ENCODE measurements at regions not wholly inside any gene's neighbourhood (a gene's known extent, or its start where the extent isn't known, plus 50 kb on each side); places are given as distances from the start of the nearest gene placed in this dataset.

GRCh38 chr13:108033800-108034707, 181.3 kb downstream of the LIG4 start:
- DNase-seq (ENCODE audit: low spot score in 2 of 2): no peak
- intact Hi-C loops (cut with DNase I; ENCODE audit: low total_unique reads): no loop called here
- Histone ChIP-seq H3K27me3 (no peaks in the 10 kb centered on the region), H3K27ac (no peak overlapping the region), H3K4me1 (no peaks in the 10 kb centered on the region), H3K36me3 (no peaks in the 10 kb centered on the region), H3K4me3 (no peak overlapping the region), H3K9me3 (no peaks in the 10 kb centered on the region)
- no peak for TF ChIP-seq POLR2A (IDR thresholded peaks at IDR 0.05)
- no peak for TF ChIP-seq POLR2AphosphoS5 (IDR thresholded peaks at IDR 0.05)
- no peak for TF ChIP-seq CTCF (IDR thresholded peaks at IDR 0.05)

- intact Hi-C loops (cut with DNase I; ENCODE audit: low total_unique reads): no loop called here
- no peak for TF ChIP-seq POLR2AphosphoS5 (IDR thresholded peaks at IDR 0.05)
- no peak for TF ChIP-seq POLR2A (IDR thresholded peaks at IDR 0.05)
These were observed 183.5 kb downstream of the LIG4 start for GRCh38 chr13:108031865-108032264.

GRCh38 chr13:108030769-108031168, 184.6 kb downstream of the LIG4 start:
- intact Hi-C loops (cut with DNase I; ENCODE audit: low total_unique reads): no loop called here
- Histone ChIP-seq H3K4me3 (no peak overlapping the region), H3K27me3 (no peaks in the 10 kb centered on the region), H3K27ac (no peak overlapping the region), H3K36me3 (no peaks in the 10 kb centered on the region), H3K4me1 (no peaks in the 10 kb centered on the region), H3K9me3 (no peaks in the 10 kb centered on the region)
- TF ChIP-seq CTCF (IDR thresholded peaks at IDR 0.05): no peak
- no peak for TF ChIP-seq POLR2AphosphoS5 (IDR thresholded peaks at IDR 0.05)
- TF ChIP-seq POLR2A (IDR thresholded peaks at IDR 0.05): no peak
- DNase-seq (ENCODE audit: low spot score in 2 of 2): no peak

More at GRCh38 chr13:108031865-108032264, 183.5 kb downstream of the LIG4 start:
- H3K36me3 ChIP-seq: no peaks in the 10 kb centered on the region
- H3K9me3 ChIP-seq: no peaks in the 10 kb centered on the region
- DNase-seq (ENCODE audit: low spot score in 2 of 2): no peak
- no peaks in the 10 kb centered on the region for H3K4me1 ChIP-seq
- H3K27me3 ChIP-seq: no peaks in the 10 kb centered on the region
- no peak overlapping the region for H3K27ac ChIP-seq
- H3K4me3 ChIP-seq: no peak overlapping the region

- Histone ChIP-seq H3K4me1 (no peaks in the 10 kb centered on the region), H3K27ac (no peak overlapping the region), H3K9me3 (no peaks in the 10 kb centered on the region), H3K36me3 (no peaks in the 10 kb centered on the region), H3K4me3 (no peak overlapping the region), H3K27me3 (no peaks in the 10 kb centered on the region)
- TF ChIP-seq CTCF (IDR thresholded peaks at IDR 0.05): no peak
- no peak for TF ChIP-seq POLR2AphosphoS5 (IDR thresholded peaks at IDR 0.05)
- TF ChIP-seq POLR2A (IDR thresholded peaks at IDR 0.05): no peak
- intact Hi-C loops (cut with DNase I; ENCODE audit: low total_unique reads): no loop called here
- DNase-seq (ENCODE audit: low spot score in 2 of 2): no peak
These were observed 188.5 kb downstream of the LIG4 start for GRCh38 chr13:108026680-108027410.

GRCh38 chr13:108020027-108020426, 195.3 kb downstream of the LIG4 start:
- Histone ChIP-seq H3K36me3 (no peaks in the 10 kb centered on the region), H3K9me3 (peaks cover 15 to 18% of the 10 kb centered on the region in 2 donors), H3K27ac (no peak overlapping the region), H3K4me1 (no peaks in the 10 kb centered on the region), H3K27me3 (no peaks in the 10 kb centered on the region), H3K4me3 (no peak overlapping the region)
- TF ChIP-seq CTCF (IDR thresholded peaks at IDR 0.05) (no peak), POLR2A (IDR thresholded peaks at IDR 0.05) (no peak), POLR2AphosphoS5 (IDR thresholded peaks at IDR 0.05) (no peak)
- DNase-seq (ENCODE audit: low spot score in 2 of 2): no peak
- intact Hi-C loops (cut with DNase I; ENCODE audit: low total_unique reads): no loop called here

Data from breast epithelium (tissue), 4 donors.